GM12864 (cell line): ENCODE measurements at regions not wholly inside any gene's neighbourhood (a gene's known extent, or its start where the extent isn't known, plus 50 kb on each side); places are given as distances from the start of the nearest gene placed in this dataset.
A peak's percentile ranks its signal among the peaks of the same experiment; 100 is the strongest.

Experiments
- DNase-seq: peaks from one replicate; pipeline ENCODE4 v3.0.0-alpha.2; 2011; ENCODE audit warnings: low read depth
- H3K4me3 ChIP-seq: 2 replicates; pipeline ENCODE4 v1.5.1; 2011; ENCODE audit warnings: mild to moderate bottlenecking, low read depth, low read length, control low read depth
- TF ChIP-seq, protein P1 (sequence below): IDR thresholded peaks from 2 replicates; pipeline ENCODE4 v1.5.1; 2011; ENCODE audit warnings: low read depth, mild to moderate bottlenecking, moderate library complexity, low read length, control low read depth, inconsistent platforms; ENCODE audit errors: missing control alignments

DNA sequence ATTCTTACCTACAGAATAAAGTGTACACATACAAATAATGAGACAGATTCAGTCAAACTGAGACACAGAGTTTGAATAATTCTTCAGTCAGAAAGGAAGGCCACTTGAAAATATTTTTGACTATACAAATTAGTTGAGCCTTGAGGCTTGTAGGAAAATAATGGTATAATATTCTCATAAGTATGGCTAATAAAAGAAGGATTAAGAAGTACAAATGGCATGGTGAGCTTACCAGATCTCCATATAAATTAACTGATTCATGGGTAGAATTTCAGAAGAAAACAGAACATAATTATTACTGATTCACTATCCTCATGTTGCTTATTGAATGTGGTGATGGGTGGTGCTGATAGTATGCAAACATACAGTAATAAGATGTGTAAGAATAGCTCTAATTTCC is 401.1 kb downstream of the PCDH18 start:
- H3K4me3 ChIP-seq = no peak overlapping the region
- TF ChIP-seq, protein P1, sequence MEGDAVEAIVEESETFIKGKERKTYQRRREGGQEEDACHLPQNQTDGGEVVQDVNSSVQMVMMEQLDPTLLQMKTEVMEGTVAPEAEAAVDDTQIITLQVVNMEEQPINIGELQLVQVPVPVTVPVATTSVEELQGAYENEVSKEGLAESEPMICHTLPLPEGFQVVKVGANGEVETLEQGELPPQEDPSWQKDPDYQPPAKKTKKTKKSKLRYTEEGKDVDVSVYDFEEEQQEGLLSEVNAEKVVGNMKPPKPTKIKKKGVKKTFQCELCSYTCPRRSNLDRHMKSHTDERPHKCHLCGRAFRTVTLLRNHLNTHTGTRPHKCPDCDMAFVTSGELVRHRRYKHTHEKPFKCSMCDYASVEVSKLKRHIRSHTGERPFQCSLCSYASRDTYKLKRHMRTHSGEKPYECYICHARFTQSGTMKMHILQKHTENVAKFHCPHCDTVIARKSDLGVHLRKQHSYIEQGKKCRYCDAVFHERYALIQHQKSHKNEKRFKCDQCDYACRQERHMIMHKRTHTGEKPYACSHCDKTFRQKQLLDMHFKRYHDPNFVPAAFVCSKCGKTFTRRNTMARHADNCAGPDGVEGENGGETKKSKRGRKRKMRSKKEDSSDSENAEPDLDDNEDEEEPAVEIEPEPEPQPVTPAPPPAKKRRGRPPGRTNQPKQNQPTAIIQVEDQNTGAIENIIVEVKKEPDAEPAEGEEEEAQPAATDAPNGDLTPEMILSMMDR = no peak
- DNase-seq = no peak

DNA sequence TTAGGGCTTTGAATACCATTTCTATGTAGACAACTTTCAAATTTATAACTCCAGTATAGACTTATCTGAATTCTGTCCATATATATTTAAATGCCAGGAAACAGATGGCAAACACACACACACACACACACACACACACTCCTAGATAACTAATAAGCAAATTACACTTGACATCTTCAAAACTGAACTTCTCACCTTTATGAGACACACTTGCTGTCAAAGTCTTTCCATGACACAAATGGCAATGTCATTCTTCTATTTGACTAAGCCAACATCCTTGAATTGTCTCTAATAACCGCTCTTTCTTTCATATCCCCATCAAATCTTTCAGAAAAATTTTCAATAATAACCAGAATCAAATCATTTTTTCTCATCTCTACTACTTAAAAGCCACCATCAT is 402.4 kb downstream of the PCDH18 start:
- no peak overlapping the region for H3K4me3 ChIP-seq
- no peak for DNase-seq
- TF ChIP-seq, protein P1 = no peak

DNA sequence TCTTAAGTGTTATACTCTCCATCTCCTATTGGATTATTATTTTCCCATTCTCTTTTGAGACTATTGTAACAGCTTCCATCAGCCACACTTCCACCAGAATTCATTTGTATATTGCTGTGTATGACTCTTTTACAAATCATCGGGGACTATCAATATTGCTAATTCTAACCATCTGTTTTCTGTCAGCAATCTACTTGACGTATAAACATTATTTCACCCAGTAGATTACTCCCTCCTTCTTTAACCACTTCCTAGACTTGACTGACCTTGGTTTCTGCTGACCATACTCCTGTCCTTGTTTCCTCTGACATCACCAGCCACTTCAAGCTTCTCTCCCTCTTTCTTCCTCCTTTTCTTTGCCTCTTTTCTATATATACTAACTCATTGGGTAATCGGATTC is 402.9 kb downstream of the PCDH18 start:
- H3K4me3 ChIP-seq = no peak overlapping the region
- DNase-seq = no peak
- TF ChIP-seq, protein P1 = no peak

DNA sequence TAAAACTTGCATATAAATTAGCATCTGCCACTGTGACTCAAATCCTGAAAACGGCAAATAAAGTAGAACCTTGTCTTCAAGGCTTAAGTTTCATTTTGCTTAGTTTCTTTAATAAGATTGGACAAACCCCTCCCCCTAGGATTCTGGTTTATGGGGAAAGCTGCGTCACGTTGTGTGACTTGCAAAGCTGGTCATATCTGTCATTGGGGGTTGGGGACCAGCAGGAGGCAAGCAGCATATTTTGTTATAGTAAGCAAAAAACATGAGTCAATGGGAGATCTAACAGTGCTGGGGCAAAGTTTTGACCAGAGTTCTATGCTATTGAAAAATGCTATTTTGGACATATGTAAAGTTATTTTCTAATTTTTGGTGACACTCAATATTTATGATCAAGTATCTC is 407.3 kb downstream of the PCDH18 start:
- no peak for DNase-seq
- TF ChIP-seq, protein P1 = no peak
- no peak overlapping the region for H3K4me3 ChIP-seq

DNA sequence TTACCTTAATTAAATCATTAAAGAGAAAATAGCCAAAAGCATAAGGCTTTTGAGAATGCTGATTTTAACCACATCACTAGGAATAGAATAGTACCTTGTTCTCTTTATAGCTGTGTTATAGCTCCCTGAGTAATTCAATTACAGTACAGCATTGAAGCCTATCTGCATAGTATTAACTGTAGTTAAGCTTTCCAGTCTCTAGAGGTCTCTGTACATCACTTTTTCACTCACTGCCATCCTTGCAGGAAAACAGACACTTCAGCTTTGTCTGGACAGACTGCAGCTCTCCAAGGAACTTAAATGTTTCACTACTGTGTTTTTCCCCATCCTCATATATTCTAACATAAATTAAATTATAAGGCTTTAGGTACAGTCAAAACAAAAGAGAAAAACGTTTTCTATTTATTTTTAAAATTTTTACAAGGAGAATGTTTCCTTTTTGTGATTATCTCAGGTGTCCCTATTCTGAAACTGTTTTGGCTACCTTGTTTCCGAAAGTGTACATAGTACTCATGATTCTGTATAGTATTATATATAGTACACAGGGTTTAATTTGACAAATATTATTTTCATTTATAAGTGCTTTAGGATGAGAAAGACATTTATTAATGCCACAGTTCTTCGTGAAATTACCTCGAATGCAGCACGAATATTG is 407.9 kb downstream of the PCDH18 start:
- no peak for DNase-seq
- TF ChIP-seq, protein P1 = peak; percentile 50
- no peak overlapping the region for H3K4me3 ChIP-seq

DNA sequence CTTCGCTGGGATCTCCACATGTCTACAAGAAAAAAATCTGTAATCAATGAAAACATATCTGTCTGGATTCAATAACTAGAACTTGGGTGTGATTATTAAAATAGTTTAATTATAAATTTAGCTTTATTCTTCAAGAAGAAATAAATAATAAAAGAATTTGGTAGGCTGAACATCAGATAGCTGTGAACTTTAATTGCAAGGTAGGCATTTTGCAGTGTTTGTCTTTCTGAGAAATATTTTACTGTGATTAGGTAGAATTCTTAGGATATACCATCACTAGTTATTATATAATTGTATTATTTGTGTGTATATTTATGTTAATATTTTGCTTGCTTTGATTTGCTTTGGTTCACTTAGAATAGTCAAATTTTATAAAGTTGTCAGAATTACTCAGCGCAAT is 409.4 kb downstream of the PCDH18 start:
- TF ChIP-seq, protein P1 = no peak
- DNase-seq = no peak

DNA sequence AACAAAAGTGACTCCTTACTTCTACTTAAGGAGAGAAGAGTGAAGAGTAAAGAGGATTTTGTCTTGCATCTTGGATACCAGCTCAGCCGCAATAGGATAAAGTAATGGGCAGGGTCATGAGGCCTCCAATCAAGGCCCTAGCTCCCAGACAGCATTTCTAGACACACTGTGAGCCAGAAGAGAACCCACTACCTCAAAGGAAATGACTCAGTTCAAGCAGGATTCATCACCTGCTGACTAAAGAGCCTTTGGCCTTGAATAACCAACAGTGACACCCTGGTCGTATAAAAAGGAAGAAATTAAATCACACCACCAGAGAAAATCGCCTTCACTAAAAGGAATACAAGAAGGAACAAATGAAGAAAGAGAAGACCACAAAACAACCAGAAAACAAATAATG is 416.1 kb downstream of the PCDH18 start:
- no peak overlapping the region for H3K4me3 ChIP-seq
- TF ChIP-seq, protein P1 = no peak
- DNase-seq = no peak

More for the DNA sequence above, 409.4 kb downstream of the PCDH18 start:
- no peak overlapping the region for H3K4me3 ChIP-seq
